IMR-90 (cell line): ENCODE measurements at regions not wholly inside any gene's neighbourhood (a gene's known extent, or its start where the extent isn't known, plus 50 kb on each side); places are given as distances from the start of the nearest gene placed in this dataset.

Experiments used
- ATAC-seq: fragments of 200-7000 bp; cut with Tn5 transposase; 2 replicates; pipeline ENCODE4 v1.9.1; 2020; ENCODE audit warnings: low read depth, mild to moderate bottlenecking, moderate library complexity
- BruUV-seq: library from RNA; stranded (reverse); fragments of 400-500 nt; replicated peaks from 2 replicates; lab custom pipeline; 2021; lab: Mats Ljungman, UMichigan
- CTCF ChIA-PET: fragments of 300-600 bp; formaldehyde crosslinking; extraction: SDS; loops from one replicate; lab custom pipeline; 2021; ENCODE audit warnings: antibody characterized with exemption; lab: Yijun Ruan, JAX
- POLR2A ChIA-PET: fragments of 300-600 bp; sonication (Branson Sonifier 250); formaldehyde crosslinking; loops from one replicate; lab custom pipeline; 2022; ENCODE audit warnings: antibody characterized with exemption; ENCODE audit not compliant: unreplicated experiment; lab: Charles Lee
- DNase-seq: peaks from one replicate; pipeline ENCODE4 v3.0.0; 2013
- H2AFZ ChIP-seq: replicated peaks from 2 replicates; pipeline ENCODE3; 2013; ENCODE audit warnings: low read length, mild to moderate bottlenecking; ENCODE audit not compliant: poor library complexity
- H2AK5ac ChIP-seq: 2 replicates; pipeline ENCODE4 v1.6.1; 2013; ENCODE audit warnings: low read depth, low read length, inconsistent platforms
- H2AK9ac ChIP-seq: replicated peaks from 2 replicates; pipeline ENCODE3; 2013; ENCODE audit warnings: mild to moderate bottlenecking, low read depth, low read length, moderate library complexity; ENCODE audit not compliant: poor library complexity
- H2BK120ac ChIP-seq: 2 replicates; pipeline ENCODE4 v1.6.1; 2013; ENCODE audit warnings: low read depth, low read length, inconsistent platforms
- H2BK15ac ChIP-seq: 3 replicates; pipeline ENCODE4 v1.6.1; 2013; ENCODE audit warnings: low read depth, low read length, inconsistent platforms
- H2BK20ac ChIP-seq: 2 replicates; pipeline ENCODE4 v1.6.1; 2013; ENCODE audit warnings: low read depth, mild to moderate bottlenecking, inconsistent platforms, low read length, moderate library complexity
- H2BK5ac ChIP-seq: 2 replicates; pipeline ENCODE4 v1.6.1; 2013; ENCODE audit warnings: mild to moderate bottlenecking, low read depth, low read length, inconsistent platforms; ENCODE audit not compliant: poor library complexity, severe bottlenecking
- H3K14ac ChIP-seq: replicated peaks from 2 replicates; pipeline ENCODE4 v1.6.1; 2013; ENCODE audit warnings: low read depth, low read length, inconsistent platforms
- H3K18ac ChIP-seq: 2 replicates; pipeline ENCODE4 v1.6.1; 2013; ENCODE audit warnings: low read depth, low read length, control low read depth
- H3K23ac ChIP-seq: 2 replicates; pipeline ENCODE4 v1.6.1; 2013; ENCODE audit warnings: low read depth, low read length, inconsistent platforms
- H3K27ac ChIP-seq: 2 replicates; pipeline ENCODE4 v1.5.1; 2013; ENCODE audit warnings: mild to moderate bottlenecking, control low read depth, low read length; ENCODE audit not compliant: insufficient read depth
- H3K27me3 ChIP-seq: 2 replicates; pipeline ENCODE4 v1.6.1; 2013; ENCODE audit warnings: low read length; ENCODE audit not compliant: control insufficient read depth, insufficient read depth
- H3K36me3 ChIP-seq: 2 replicates; pipeline ENCODE4 v1.6.1; 2013; ENCODE audit warnings: low read length, mixed read lengths; ENCODE audit not compliant: control insufficient read depth, insufficient read depth
- H3K4ac ChIP-seq: 2 replicates; pipeline ENCODE4 v1.6.1; 2013; ENCODE audit warnings: low read depth, low read length, inconsistent platforms
- H3K4me1 ChIP-seq: 2 replicates; pipeline ENCODE4 v1.6.1; 2013; ENCODE audit warnings: low read length, mixed read lengths; ENCODE audit not compliant: control insufficient read depth, insufficient read depth
- H3K4me2 ChIP-seq: 2 replicates; pipeline ENCODE4 v1.6.1; 2013; ENCODE audit warnings: low read depth, mild to moderate bottlenecking, control low read depth, low read length, moderate library complexity
- H3K4me3 ChIP-seq: 2 replicates; pipeline ENCODE4 v1.5.1; 2013; ENCODE audit warnings: low read depth, mild to moderate bottlenecking, control low read depth, low read length, moderate library complexity; ENCODE audit not compliant: insufficient read depth
- H3K56ac ChIP-seq: 2 replicates; pipeline ENCODE4 v1.6.1; 2013; ENCODE audit warnings: low read length, inconsistent platforms; ENCODE audit not compliant: insufficient read depth; ENCODE audit errors: extremely low read depth
- H3K79me1 ChIP-seq, 2 experiments: 2 replicates each; pipeline ENCODE4 v1.6.1; 2013; ENCODE audit warnings: low read length in 2 of 2, inconsistent platforms in 1 of 2, low read depth in 1 of 2
- H3K9ac ChIP-seq: 2 replicates; pipeline ENCODE4 v1.6.1; 2013; ENCODE audit warnings: low read depth, low read length, control low read depth
- H3K9me1 ChIP-seq: 2 replicates; pipeline ENCODE4 v1.6.1; 2013; ENCODE audit warnings: low read length, inconsistent platforms; ENCODE audit not compliant: insufficient read depth
- H3K9me3 ChIP-seq: 2 replicates; pipeline ENCODE4 v1.6.1; 2013; ENCODE audit warnings: low read length; ENCODE audit not compliant: control insufficient read depth, insufficient read depth
- H4K20me1 ChIP-seq: 2 replicates; pipeline ENCODE4 v1.6.1; 2013; ENCODE audit warnings: low read length, inconsistent platforms; ENCODE audit not compliant: insufficient read depth
- H4K5ac ChIP-seq: 2 replicates; pipeline ENCODE4 v1.6.1; 2013; ENCODE audit warnings: mild to moderate bottlenecking, low read depth, low read length, control low read depth
- H4K8ac ChIP-seq, 2 experiments: 2 replicates each; pipeline ENCODE4 v1.6.1; 2013; ENCODE audit warnings: low read depth in 2 of 2, low read length in 2 of 2, control low read depth in 1 of 2, inconsistent platforms in 1 of 2
- H4K91ac ChIP-seq: 2 replicates; pipeline ENCODE4 v1.6.1; 2013; ENCODE audit warnings: low read depth, low read length, inconsistent platforms; ENCODE audit not compliant: insufficient read depth
- BHLHE40 ChIP-seq: fragments of 150-350 bp; IDR thresholded peaks from 2 replicates; pipeline ENCODE4 v1.6.1; 2016; ENCODE audit warnings: mild to moderate bottlenecking, low read depth, low read length
- CEBPB ChIP-seq: IDR thresholded peaks from 2 replicates; pipeline ENCODE4 v1.6.1; 2012; ENCODE audit warnings: low read depth, low read length, improper control_type of control experiment
- FOS ChIP-seq: fragments of 150-350 bp; IDR thresholded peaks from 2 replicates; pipeline ENCODE4 v1.6.1; 2016; ENCODE audit warnings: low read depth, low read length
- MAFK ChIP-seq: IDR thresholded peaks from 2 replicates; pipeline ENCODE4 v1.6.1; 2012; ENCODE audit warnings: low read depth, low read length, improper control_type of control experiment
- MAZ ChIP-seq: IDR thresholded peaks from 2 replicates; pipeline ENCODE4 v1.6.1; 2012; ENCODE audit warnings: low read depth, mild to moderate bottlenecking, low read length, improper control_type of control experiment, moderate library complexity, borderline replicate concordance
- MXI1 ChIP-seq: IDR thresholded peaks from 2 replicates; pipeline ENCODE4 v1.6.1; 2012; ENCODE audit warnings: low read depth, mild to moderate bottlenecking, low read length, moderate library complexity, borderline replicate concordance
- NFE2L2 ChIP-seq: fragments of 150-350 bp; IDR thresholded peaks from 2 replicates; pipeline ENCODE4 v1.6.1; 2016; ENCODE audit warnings: low read depth, mild to moderate bottlenecking, low read length
- POLR2A ChIP-seq: IDR thresholded peaks from 2 replicates; pipeline ENCODE4 v1.6.1; 2012; ENCODE audit warnings: mild to moderate bottlenecking, low read depth, low read length
- RAD21 ChIP-seq: IDR thresholded peaks from 2 replicates; pipeline ENCODE4 v1.6.1; 2012; ENCODE audit warnings: low read length, improper control_type of control experiment
- RCOR1 ChIP-seq: IDR thresholded peaks from 2 replicates; pipeline ENCODE4 v1.6.1; 2012; ENCODE audit warnings: mild to moderate bottlenecking, low read length, improper control_type of control experiment; ENCODE audit not compliant: insufficient replicate concordance
- RFX5 ChIP-seq: IDR thresholded peaks from 2 replicates; pipeline ENCODE4 v1.8.0; 2012; ENCODE audit warnings: low read depth, mild to moderate bottlenecking, low read length, moderate library complexity
- SMC3 ChIP-seq: fragments of 150-350 bp; IDR thresholded peaks from 2 replicates; pipeline ENCODE4 v1.6.1; 2016; ENCODE audit warnings: low read depth, mild to moderate bottlenecking, antibody characterized with exemption, low read length, moderate library complexity
- WGBS, 2 experiments: methylation state at CpG; one replicate each; pipeline versions ENCODE4 v1.1.5 to v1.1.7; 2013; ENCODE audit warnings: missing lambda C conversion rate in 2 of 2; ENCODE audit not compliant: insufficient read length in 1 of 2; ENCODE audit errors: extremely low coverage in 2 of 2; 5-methylcytosine and 5-hydroxymethylcytosine counted together
- dilution Hi-C: fragments of 300-500 bp; cut with HindIII; formaldehyde crosslinking; loops from one replicate; pipeline ENCODE4 v1.14.3; 2018; ENCODE audit warnings: low sequenced_read_pairs; ENCODE audit not compliant: unreplicated experiment
- in situ Hi-C: fragments of 300-500 bp; cut with MboI; formaldehyde crosslinking; loops from 3 replicates; pipeline ENCODE4 v1.14.3; 2019; ENCODE audit warnings: low sequenced_read_pairs, inconsistent platforms, mixed read lengths
- intact Hi-C: fragments of 100-400 bp; cut with micrococcal nuclease; formaldehyde crosslinking; loops from 2 replicates; pipeline ENCODE4 v1.10.0; 2022
- TF ChIP-seq, protein P1 (sequence below): conservative IDR thresholded peaks from 2 replicates; pipeline ENCODE4 v1.5.1; 2012; ENCODE audit warnings: mild to moderate bottlenecking, low read depth, low read length, improper control_type of control experiment
- TF ChIP-seq, protein P2 (sequence below): fragments of 150-350 bp; IDR thresholded peaks from 2 replicates; pipeline ENCODE4 v1.6.1; 2016; ENCODE audit warnings: low read depth, mild to moderate bottlenecking, low read length, moderate library complexity, borderline replicate concordance
- TF ChIP-seq, protein P3 (sequence below): fragments of 150-350 bp; IDR thresholded peaks from 2 replicates; pipeline ENCODE4 v1.6.1; 2017; ENCODE audit warnings: mild to moderate bottlenecking, antibody characterized with exemption, low read length, low read depth

DNA sequence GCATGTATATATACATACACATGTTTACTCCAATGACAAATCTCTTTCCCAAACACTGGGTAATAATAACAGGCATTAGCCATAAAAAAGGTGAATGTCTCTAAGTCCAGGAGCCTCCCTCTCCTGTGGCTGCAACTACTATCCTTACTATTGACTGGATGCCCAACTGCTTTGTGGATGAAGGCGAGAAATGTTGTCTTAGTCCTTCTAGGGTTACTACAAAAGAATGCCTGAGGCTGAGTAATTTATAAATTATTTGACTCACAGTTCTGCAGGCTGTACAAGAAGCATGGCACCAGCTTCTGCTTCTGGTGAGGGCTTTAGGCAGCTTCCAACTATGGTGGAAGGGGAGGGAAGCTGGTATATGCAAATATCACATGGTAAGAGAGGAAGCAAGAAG lies 366.0 kb upstream of the DDHD1 start:
- Histone ChIP-seq H3K14ac (peak overlapping the region; percentile 86), H2AK5ac (peak overlapping the region; percentile 71), H4K20me1 (no peaks in the 10 kb centered on the region), H3K9me3 (no peaks in the 10 kb centered on the region), H3K9ac (no peak overlapping the region), H2AK9ac (no peak overlapping the region), H3K23ac (0 out of 2 replicates have a peak overlapping the region, but pooled peaks have one; percentile 4), H3K27me3 (no peaks in the 10 kb centered on the region), H4K8ac (peak overlapping the region; percentile 48 to 79; a peak in 3 of 4 replicates), H4K5ac (peak overlapping the region; percentile 95), H2BK5ac (peak overlapping the region; percentile 76), H4K91ac (peak overlapping the region; percentile 95), H3K4me1 (peaks cover 31% of the 10 kb centered on the region), H3K9me1 (peaks cover 11% of the 10 kb centered on the region), H2BK20ac (peak overlapping the region; percentile 96), H3K4ac (peak overlapping the region; percentile 85), H3K4me2 (peak overlapping the region; percentile 12; the same call in 1 of the 2 replicates), H2AFZ (no peak overlapping the region), H3K18ac (peak overlapping the region; percentile 95), H3K27ac (peak overlapping the region; percentile 51; the same call in 1 of the 2 replicates), H3K56ac (0 out of 2 replicates have a peak overlapping the region, but pooled peaks have one; percentile 13), H2BK120ac (peak overlapping the region; percentile 95), H3K4me3 (no peak overlapping the region), H3K36me3 (no peaks in the 10 kb centered on the region), H3K79me1 (no peaks in the 10 kb centered on the region), H2BK15ac (peak overlapping the region; percentile 72; the same call in 2 of the 3 replicates)
- in situ Hi-C loops: no loop called here
- intact Hi-C loops: no loop called here
- DNase-seq: peak; percentile 82
- WGBS, 2 experiments: no CpG with 5 or more reads among the region's 1 CpG
- BruUV-seq: no TSS peak
- peak; percentile 50 for ATAC-seq
- POLR2A ChIA-PET: no interaction called here
- no peak for TF ChIP-seq FOS
- no peak for TF ChIP-seq RAD21
- no peak for TF ChIP-seq CEBPB
- no peak for TF ChIP-seq MAFK
- TF ChIP-seq, protein P1, sequence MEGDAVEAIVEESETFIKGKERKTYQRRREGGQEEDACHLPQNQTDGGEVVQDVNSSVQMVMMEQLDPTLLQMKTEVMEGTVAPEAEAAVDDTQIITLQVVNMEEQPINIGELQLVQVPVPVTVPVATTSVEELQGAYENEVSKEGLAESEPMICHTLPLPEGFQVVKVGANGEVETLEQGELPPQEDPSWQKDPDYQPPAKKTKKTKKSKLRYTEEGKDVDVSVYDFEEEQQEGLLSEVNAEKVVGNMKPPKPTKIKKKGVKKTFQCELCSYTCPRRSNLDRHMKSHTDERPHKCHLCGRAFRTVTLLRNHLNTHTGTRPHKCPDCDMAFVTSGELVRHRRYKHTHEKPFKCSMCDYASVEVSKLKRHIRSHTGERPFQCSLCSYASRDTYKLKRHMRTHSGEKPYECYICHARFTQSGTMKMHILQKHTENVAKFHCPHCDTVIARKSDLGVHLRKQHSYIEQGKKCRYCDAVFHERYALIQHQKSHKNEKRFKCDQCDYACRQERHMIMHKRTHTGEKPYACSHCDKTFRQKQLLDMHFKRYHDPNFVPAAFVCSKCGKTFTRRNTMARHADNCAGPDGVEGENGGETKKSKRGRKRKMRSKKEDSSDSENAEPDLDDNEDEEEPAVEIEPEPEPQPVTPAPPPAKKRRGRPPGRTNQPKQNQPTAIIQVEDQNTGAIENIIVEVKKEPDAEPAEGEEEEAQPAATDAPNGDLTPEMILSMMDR: no peak
- no peak for TF ChIP-seq MXI1
- TF ChIP-seq RCOR1: no peak
- TF ChIP-seq NFE2L2: no peak
- TF ChIP-seq, protein P2, sequence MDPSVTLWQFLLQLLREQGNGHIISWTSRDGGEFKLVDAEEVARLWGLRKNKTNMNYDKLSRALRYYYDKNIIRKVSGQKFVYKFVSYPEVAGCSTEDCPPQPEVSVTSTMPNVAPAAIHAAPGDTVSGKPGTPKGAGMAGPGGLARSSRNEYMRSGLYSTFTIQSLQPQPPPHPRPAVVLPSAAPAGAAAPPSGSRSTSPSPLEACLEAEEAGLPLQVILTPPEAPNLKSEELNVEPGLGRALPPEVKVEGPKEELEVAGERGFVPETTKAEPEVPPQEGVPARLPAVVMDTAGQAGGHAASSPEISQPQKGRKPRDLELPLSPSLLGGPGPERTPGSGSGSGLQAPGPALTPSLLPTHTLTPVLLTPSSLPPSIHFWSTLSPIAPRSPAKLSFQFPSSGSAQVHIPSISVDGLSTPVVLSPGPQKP: no peak
- TF ChIP-seq BHLHE40: no peak
- TF ChIP-seq POLR2A: no peak
- no peak for TF ChIP-seq MAZ
- no peak for TF ChIP-seq RFX5
- TF ChIP-seq SMC3: no peak
- TF ChIP-seq, protein P3, sequence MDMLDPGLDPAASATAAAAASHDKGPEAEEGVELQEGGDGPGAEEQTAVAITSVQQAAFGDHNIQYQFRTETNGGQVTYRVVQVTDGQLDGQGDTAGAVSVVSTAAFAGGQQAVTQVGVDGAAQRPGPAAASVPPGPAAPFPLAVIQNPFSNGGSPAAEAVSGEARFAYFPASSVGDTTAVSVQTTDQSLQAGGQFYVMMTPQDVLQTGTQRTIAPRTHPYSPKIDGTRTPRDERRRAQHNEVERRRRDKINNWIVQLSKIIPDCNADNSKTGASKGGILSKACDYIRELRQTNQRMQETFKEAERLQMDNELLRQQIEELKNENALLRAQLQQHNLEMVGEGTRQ: no peak
- dilution Hi-C loops: no loop called here
- CTCF ChIA-PET: no interaction called here
